Progenitor cell of endocrine pancreas (in vitro differentiated cells): ENCODE measurements at regions not wholly inside any gene's neighbourhood (a gene's known extent, or its start where the extent isn't known, plus 50 kb on each side); places are given as distances from the start of the nearest gene placed in this dataset.

ENCODE experiments used
- DNase-seq: peaks from one replicate; pipeline ENCODE4 v3.0.0; 2021; ENCODE audit warnings: low spot score; ENCODE audit not compliant: unreplicated experiment
- H3K27ac Mint-ChIP-seq: 2 replicates; pipeline ENCODE4 v1.8.0; 2021; ENCODE audit warnings: mild to moderate bottlenecking, moderate library complexity, mixed read lengths
- H3K27me3 Mint-ChIP-seq: 2 replicates; pipeline ENCODE4 v1.8.0; 2021; ENCODE audit warnings: mixed read lengths
- H3K36me3 Mint-ChIP-seq: 2 replicates; pipeline ENCODE4 v1.8.0; 2022; ENCODE audit warnings: mixed read lengths; ENCODE audit not compliant: insufficient read depth
- H3K4me1 Mint-ChIP-seq: 2 replicates; pipeline ENCODE4 v1.8.0; 2021; ENCODE audit warnings: low read depth, mixed read lengths
- H3K4me3 Mint-ChIP-seq: 2 replicates; pipeline ENCODE4 v1.8.0; 2021; ENCODE audit warnings: low read depth, mild to moderate bottlenecking, moderate library complexity, mixed read lengths
- H3K9me3 Mint-ChIP-seq: 2 replicates; pipeline ENCODE4 v1.8.0; 2021; ENCODE audit warnings: low read depth, mixed read lengths
- CTCF ChIP-seq: fragments of 200-600 bp; sonication (generic); IDR thresholded peaks from one replicate; pipeline ENCODE4 v1.5.0; 2021; ENCODE audit warnings: antibody characterized with exemption, mild to moderate bottlenecking; ENCODE audit not compliant: unreplicated experiment

GRCh38 chrX:25600776-25601175 lies 537.4 kb upstream of the MAGEB18 start:
- H3K27ac Mint-ChIP-seq, result no peak overlapping the region
- H3K36me3 Mint-ChIP-seq, result no peaks in the 10 kb centered on the region
- no peak for TF ChIP-seq CTCF
- no peaks in the 10 kb centered on the region for H3K4me1 Mint-ChIP-seq
- H3K4me3 Mint-ChIP-seq, result no peak overlapping the region
- no peak for DNase-seq
- H3K9me3 Mint-ChIP-seq, result peaks cover 34% of the 10 kb centered on the region
- H3K27me3 Mint-ChIP-seq, result no peaks in the 10 kb centered on the region

GRCh38 chrX:25601323-25601722 lies 536.8 kb upstream of the MAGEB18 start:
- no peak for DNase-seq
- Mint-ChIP-seq H3K36me3 (no peaks in the 10 kb centered on the region), H3K4me1 (no peaks in the 10 kb centered on the region), H3K27ac (no peak overlapping the region), H3K9me3 (peaks cover 33% of the 10 kb centered on the region), H3K27me3 (no peaks in the 10 kb centered on the region), H3K4me3 (no peak overlapping the region)
- no peak for TF ChIP-seq CTCF

- Mint-ChIP-seq H3K27ac (no peak overlapping the region), H3K9me3 (peaks cover 22% of the 10 kb centered on the region), H3K4me3 (no peak overlapping the region), H3K4me1 (no peaks in the 10 kb centered on the region), H3K27me3 (no peaks in the 10 kb centered on the region), H3K36me3 (no peaks in the 10 kb centered on the region)
- no peak for DNase-seq
- no peak for TF ChIP-seq CTCF
Observed at GRCh38 chrX:25618248-25618647, 519.9 kb upstream of the MAGEB18 start.

GRCh38 chrX:25640276-25640675 lies 497.9 kb upstream of the MAGEB18 start:
- peaks cover 33% of the 10 kb centered on the region for H3K9me3 Mint-ChIP-seq
- H3K36me3 Mint-ChIP-seq, result no peaks in the 10 kb centered on the region
- DNase-seq, result no peak
- H3K27ac Mint-ChIP-seq, result no peak overlapping the region
- H3K4me1 Mint-ChIP-seq, result no peaks in the 10 kb centered on the region
- H3K4me3 Mint-ChIP-seq, result no peak overlapping the region
- TF ChIP-seq CTCF, result no peak
- H3K27me3 Mint-ChIP-seq, result no peaks in the 10 kb centered on the region

- no peak for TF ChIP-seq CTCF
- H3K4me1 Mint-ChIP-seq, result no peaks in the 10 kb centered on the region
- DNase-seq, result no peak
- no peaks in the 10 kb centered on the region for H3K27me3 Mint-ChIP-seq
- peaks cover 40% of the 10 kb centered on the region for H3K9me3 Mint-ChIP-seq
- no peak overlapping the region for H3K27ac Mint-ChIP-seq
- no peak overlapping the region for H3K4me3 Mint-ChIP-seq
- no peaks in the 10 kb centered on the region for H3K36me3 Mint-ChIP-seq
Observed at GRCh38 chrX:25646156-25646555, 492.0 kb upstream of the MAGEB18 start.
